ENCODE measurements at regions not wholly inside any gene's neighbourhood (a gene's known extent, or its start where the extent isn't known, plus 50 kb on each side); places are given as distances from the start of the nearest gene placed in this dataset.
"Not testable (repeated sequence)": the region's sequence is repeated elsewhere in the genome, so short reads cannot be mapped to it uniquely, and the experiment has no call there.

DNA sequence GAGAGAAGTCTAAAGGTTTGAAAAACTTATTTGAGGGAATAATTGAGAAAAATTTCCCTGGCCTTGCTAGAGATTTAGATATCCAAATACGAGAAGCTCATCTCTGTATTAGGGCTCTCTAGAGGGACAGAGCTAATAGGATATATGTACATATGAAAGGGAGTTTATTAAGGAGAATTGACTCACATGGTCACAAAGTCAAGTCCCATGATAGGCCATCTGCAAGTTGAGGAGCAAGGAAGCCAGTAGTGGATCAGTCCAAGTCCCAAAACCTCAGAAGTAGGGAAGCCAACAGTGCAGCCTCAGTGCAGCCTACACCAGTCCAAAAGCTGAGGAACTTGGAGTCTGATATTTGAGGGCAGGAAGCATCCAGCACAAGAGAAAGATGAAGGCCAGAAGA lies 126.7 kb downstream of the PJA2 start:
- ATAC-seq (replicated peaks); DNase-seq; H3K27me3 Mint-ChIP-seq; H3K27ac Mint-ChIP-seq; H3K4me1 Mint-ChIP-seq; H3K4me3 Mint-ChIP-seq: not testable (repeated sequence)
- Mint-ChIP-seq H3K9me3 (peaks cover 18 to 20% of the 10 kb centered on the region in 2 donors), H3K36me3 (peaks cover 19 to 21% of the 10 kb centered on the region in 2 donors)

DNA sequence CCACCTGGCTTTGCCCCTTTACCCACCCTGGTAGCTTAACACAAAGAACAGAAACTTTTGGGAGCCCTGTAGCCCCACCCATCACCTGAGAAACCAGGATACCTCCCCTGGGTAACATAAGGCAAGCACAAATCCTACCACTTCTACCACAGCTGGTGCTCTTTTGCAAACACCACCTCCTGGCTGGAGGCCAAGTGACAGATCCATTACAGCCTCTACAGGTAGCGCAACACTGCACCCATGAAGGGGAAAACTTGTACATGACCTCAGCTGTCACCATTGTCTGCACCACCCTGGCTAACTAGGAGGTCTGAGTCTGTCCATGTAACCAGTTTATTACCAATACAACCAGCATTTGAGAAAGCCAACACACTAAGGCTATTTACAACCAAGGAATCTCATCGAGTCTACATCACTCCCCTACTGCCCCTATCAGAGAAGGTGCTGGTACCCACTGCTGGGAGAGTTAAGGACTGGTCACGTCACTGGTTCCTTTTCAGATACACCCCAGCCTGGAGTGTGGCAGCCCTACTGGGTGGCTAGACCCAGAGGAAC lies 128.6 kb downstream of the PJA2 start:
- peaks cover 14 to 15% of the 10 kb centered on the region in 2 donors for H3K9me3 Mint-ChIP-seq
- no peaks in the 10 kb centered on the region for H3K4me1 Mint-ChIP-seq
- ATAC-seq (replicated peaks), result no peak
- peaks cover 12 to 19% of the 10 kb centered on the region in 2 donors for H3K36me3 Mint-ChIP-seq
- no peak overlapping the region for H3K27ac Mint-ChIP-seq
- no peak for DNase-seq
- H3K27me3 Mint-ChIP-seq, result no peaks in the 10 kb centered on the region
- no peak overlapping the region for H3K4me3 Mint-ChIP-seq

DNA sequence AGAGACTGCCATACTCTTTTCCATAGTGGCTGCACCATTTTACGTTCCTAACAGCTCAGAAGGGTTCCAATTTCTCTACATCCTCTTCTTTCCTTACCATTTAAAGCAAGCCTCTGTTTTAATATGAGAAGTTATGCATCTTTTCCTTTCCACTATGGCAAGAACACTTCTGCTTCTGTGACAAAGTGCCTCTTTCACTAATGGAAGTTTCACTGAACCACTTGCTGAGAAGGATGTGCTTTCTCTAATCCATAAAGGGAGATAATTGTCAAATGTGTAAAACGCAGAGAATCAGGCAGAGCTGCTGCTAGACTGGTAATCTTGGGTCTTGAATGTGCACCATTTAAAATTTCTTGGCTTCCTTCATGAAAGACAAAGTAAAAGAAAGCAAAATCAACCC lies 131.6 kb downstream of the PJA2 start:
- H3K27me3 Mint-ChIP-seq, result no peaks in the 10 kb centered on the region

DNA sequence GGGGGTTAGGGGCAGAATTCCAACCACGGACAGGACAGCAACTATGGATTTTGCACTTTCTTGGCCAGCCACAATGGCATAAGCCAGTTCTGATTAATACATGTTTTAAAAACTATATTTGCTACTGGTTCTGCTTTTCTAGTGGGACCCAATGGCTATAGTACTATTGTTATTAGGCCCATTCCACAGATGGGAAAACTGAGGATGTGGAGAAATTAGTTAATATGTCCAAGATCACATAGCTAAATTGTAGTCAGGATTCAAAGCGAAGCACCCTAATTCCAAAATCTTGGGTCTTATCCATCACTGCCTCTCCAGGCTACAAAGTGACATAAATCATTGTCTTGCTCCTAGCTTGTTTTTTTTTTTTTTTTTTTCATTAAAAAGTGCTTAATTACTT lies 133.9 kb downstream of the PJA2 start:
- Mint-ChIP-seq H3K27me3 (no peaks in the 10 kb centered on the region), H3K27ac (no peak overlapping the region), H3K4me1 (no peaks in the 10 kb centered on the region), H3K36me3 (peaks cover 5 to 11% of the 10 kb centered on the region in 2 donors), H3K4me3 (no peak overlapping the region), H3K9me3 (peaks cover 9% of the 10 kb centered on the region in 2 donors)
- ATAC-seq (replicated peaks) (no peak), DNase-seq (no peak)

More for the DNA sequence above, 131.6 kb downstream of the PJA2 start:
- Mint-ChIP-seq H3K4me3 (no peak overlapping the region), H3K36me3 (no peaks in the 10 kb centered on the region), H3K4me1 (no peaks in the 10 kb centered on the region), H3K9me3 (no peaks in the 10 kb centered on the region), H3K27ac (no peak overlapping the region)
- ATAC-seq (replicated peaks) (no peak), DNase-seq (no peak)

DNA sequence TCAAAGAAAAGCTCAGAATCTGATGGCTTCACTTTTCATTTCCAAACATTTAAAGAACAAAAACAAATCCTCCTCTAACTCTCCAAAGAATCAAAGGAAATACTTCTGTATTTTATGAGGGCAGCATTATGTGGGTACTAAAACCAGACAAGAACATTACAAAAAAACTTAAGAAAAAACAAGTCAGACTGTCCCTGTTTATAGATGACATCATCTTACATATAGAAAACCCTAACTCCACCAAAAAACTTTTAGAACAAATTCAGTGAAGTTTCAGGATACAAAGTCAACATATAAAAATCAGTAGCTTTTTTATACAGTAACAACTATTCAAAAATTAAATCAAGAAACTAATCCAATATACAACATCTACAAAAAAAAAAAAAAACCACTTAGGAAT lies 136.2 kb downstream of the PJA2 start:
- H3K4me3 Mint-ChIP-seq, result no peak overlapping the region
- H3K4me1 Mint-ChIP-seq, result no peaks in the 10 kb centered on the region
- ATAC-seq (replicated peaks) (no peak), DNase-seq (no peak)
- H3K27me3 Mint-ChIP-seq, result no peaks in the 10 kb centered on the region
- peaks cover 7 to 11% of the 10 kb centered on the region in 2 donors for H3K36me3 Mint-ChIP-seq
- H3K27ac Mint-ChIP-seq, result no peak overlapping the region
- peaks cover 17 to 18% of the 10 kb centered on the region in 2 donors for H3K9me3 Mint-ChIP-seq

DNA sequence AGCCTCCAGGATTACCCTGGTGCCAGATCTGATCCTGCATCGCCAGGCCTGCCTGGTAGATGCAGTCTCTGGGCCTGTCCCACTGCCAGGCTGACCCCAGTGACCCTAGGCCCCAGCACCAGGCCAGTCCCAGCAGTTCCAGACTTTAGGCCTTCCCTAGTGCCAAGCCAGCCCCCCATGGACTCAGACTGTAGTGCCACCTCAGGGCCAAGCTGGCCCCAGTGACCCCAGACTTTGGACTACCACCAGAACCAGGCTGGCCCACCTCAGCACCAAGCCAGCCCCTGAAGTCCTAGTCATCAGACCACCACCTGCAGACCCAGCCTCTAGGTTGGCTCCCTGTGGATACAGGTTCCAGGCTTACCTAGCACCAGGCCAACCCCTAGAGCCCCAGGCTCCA lies 142.5 kb downstream of the PJA2 start:
- H3K27ac Mint-ChIP-seq, result no peak overlapping the region
- ATAC-seq (replicated peaks) (no peak), DNase-seq (no peak)
- H3K36me3 Mint-ChIP-seq, result peaks cover 6 to 11% of the 10 kb centered on the region in 2 donors
- no peaks in the 10 kb centered on the region for H3K27me3 Mint-ChIP-seq
- H3K4me1 Mint-ChIP-seq, result no peaks in the 10 kb centered on the region
- no peak overlapping the region for H3K4me3 Mint-ChIP-seq
- peaks cover 17 to 24% of the 10 kb centered on the region in 2 donors for H3K9me3 Mint-ChIP-seq

DNA sequence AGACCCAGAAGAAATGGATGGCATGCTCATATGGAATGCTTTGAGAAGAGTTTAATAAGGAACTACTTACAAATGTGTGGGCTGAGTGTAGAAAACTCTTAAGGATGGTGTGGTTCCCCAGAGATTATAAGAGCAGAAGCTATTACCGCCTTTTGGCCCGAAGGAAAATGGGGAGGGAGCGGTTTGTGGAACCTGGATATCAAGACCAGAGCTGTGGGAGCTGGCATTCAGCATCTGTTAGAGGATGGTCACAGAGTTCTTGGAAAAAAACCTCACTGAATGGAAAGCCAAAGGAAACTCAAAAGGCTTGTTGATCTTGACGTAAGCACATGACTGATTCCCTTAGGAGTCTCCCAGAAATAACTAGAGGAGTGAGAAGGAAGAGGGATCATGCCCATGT lies 151.0 kb downstream of the PJA2 start:
- Mint-ChIP-seq H3K4me1 (no peaks in the 10 kb centered on the region), H3K9me3 (peaks cover 0 to 4% of the 10 kb centered on the region in 2 donors), H3K4me3 (no peak overlapping the region), H3K27ac (no peak overlapping the region), H3K36me3 (peaks cover 8% of the 10 kb centered on the region in 2 donors), H3K27me3 (no peaks in the 10 kb centered on the region)
- DNase-seq (no peak), ATAC-seq (replicated peaks) (no peak)

DNA sequence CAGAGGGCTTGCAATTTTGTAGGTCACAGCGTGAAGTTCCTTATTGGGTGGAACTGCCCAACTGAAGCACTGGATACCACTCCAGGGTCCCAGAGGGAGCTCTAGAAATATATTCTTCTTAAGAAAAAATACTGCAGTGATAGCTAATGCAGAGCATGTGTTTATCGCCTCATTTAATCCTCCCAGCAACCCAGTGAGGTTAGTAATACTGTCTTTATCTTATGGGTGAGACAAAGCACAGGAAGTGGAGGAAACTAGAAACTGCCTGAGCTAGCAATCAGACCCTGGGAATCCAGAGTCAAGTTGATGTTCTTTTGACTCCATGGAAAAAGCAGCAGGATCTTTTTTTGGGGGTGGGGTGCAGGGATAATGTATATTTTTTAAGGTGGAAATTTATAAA lies 153.3 kb downstream of the PJA2 start:
- Mint-ChIP-seq H3K36me3 (peaks cover 8% of the 10 kb centered on the region in 2 donors), H3K9me3 (peaks cover 0 to 4% of the 10 kb centered on the region in 2 donors), H3K4me1 (no peaks in the 10 kb centered on the region), H3K4me3 (no peak overlapping the region), H3K27me3 (no peaks in the 10 kb centered on the region), H3K27ac (no peak overlapping the region)
- DNase-seq (no peak), ATAC-seq (replicated peaks) (no peak)

DNA sequence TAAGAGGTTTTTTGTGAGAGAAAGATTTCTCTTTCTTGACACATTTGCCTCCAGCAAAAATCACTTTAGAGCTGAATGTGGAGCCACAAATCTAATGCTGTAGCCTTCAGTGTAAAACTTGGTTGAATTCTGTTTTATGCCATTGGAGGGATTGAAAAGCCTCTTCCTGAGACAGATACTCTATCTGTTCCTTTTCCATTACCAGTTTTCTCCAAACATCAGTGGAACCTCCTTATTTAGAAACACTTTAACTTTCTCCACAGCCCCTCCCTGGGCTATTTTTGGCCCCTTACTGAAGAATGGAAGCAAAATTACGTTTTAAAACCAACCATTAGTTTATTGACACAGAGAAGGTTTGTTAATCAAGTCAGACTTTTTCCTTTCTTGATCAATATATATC lies 155.3 kb downstream of the PJA2 start:
- no peaks in the 10 kb centered on the region for H3K4me1 Mint-ChIP-seq
- no peak for ATAC-seq (replicated peaks)
- H3K9me3 Mint-ChIP-seq, result peaks cover 0 to 4% of the 10 kb centered on the region in 2 donors
- peaks cover 8 to 10% of the 10 kb centered on the region in 2 donors for H3K36me3 Mint-ChIP-seq
- no peak overlapping the region for H3K4me3 Mint-ChIP-seq
- no peak for DNase-seq
- H3K27ac Mint-ChIP-seq, result no peak overlapping the region
- H3K27me3 Mint-ChIP-seq, result no peaks in the 10 kb centered on the region

DNA sequence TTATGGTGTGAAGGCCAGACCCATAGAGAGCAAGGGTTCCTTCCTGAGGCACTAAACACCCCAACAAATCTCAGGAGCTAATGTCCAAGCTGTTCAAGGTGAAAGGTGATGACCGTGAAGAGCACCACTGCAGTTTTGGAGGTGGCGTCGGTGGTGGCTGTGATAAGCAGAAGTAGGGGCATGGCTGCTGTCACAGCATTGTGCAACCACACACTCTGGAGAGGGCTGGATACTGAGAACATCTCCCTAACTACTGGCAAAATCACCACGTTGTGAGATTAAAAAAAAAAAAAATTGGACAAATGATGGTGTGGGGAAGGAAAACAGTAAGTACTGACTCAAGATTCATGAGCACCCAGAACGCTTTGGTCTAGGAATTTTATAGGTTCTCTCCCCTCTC lies 156.5 kb downstream of the PJA2 start:
- H3K4me3 Mint-ChIP-seq, result no peak overlapping the region
- DNase-seq (no peak), ATAC-seq (replicated peaks) (no peak)
- peaks cover 0 to 8% of the 10 kb centered on the region in 2 donors for H3K36me3 Mint-ChIP-seq
- no peak overlapping the region for H3K27ac Mint-ChIP-seq
- no peaks in the 10 kb centered on the region for H3K27me3 Mint-ChIP-seq
- no peaks in the 10 kb centered on the region for H3K9me3 Mint-ChIP-seq
- H3K4me1 Mint-ChIP-seq, result peaks cover 2 to 4% of the 10 kb centered on the region in 2 donors

DNA sequence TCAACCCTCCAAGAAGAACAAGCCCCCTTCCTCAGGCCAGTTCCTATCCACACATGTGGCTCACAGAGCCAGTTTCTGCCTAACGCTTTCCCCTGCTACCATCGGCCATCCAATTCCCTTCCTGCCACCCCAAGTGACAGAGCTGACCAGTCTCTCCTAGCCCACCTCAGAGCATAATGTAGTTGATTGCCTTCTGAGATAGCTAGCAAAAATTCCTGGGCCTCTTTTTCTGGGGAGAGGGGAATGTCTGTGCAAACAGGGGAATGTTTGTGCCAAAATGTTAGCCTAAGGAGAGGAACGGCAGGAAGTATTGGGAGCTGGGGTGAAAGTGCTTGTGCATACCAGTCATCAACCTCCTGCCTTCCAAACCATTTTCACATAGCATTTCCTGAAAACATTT lies 157.0 kb downstream of the PJA2 start:
- Mint-ChIP-seq H3K36me3 (peaks cover 0 to 5% of the 10 kb centered on the region in 2 donors), H3K4me1 (peaks cover 2 to 9% of the 10 kb centered on the region in 2 donors), H3K27ac (no peak overlapping the region), H3K4me3 (no peak overlapping the region), H3K27me3 (no peaks in the 10 kb centered on the region), H3K9me3 (no peaks in the 10 kb centered on the region)
- DNase-seq (no peak), ATAC-seq (replicated peaks) (no peak)

DNA sequence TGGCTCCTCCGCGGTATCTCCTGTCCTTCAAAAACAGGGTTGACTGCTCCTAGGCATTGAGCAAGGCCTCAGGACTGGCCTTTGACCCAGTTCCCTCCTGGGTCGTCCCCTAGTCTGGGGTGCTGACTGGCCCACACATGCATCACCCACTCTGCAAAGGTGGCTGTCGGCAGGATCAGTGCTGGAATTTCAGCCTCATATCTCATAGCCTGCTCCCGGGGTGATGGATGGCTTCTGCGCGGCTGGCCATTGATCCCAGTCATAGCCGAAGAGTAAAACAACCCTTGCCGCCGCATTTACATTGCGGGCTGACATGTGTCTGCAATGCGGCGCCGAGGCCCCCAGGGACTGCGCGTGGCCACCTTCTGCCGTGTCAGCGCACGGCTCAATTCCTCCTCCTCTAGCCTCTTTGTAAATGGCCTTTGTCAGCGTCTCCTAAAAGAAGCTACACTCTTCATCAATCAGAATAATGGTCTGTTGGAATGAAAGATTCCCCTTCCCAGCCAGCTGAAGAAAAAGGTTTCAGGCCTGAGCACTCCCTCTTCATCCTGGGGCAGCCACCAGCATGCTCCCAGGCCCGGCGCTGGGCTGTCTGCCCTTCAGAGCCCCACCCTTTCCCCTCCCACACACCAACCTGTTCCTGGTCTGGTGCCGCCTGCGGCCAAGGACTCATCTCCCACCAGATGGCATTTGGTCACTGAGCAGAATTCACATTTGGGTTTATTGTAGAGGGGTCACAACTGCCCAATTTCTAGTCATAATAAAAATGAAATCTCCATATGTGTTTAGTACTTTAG lies 159.0 kb downstream of the PJA2 start:
- DNase-seq, result no peak
- H3K27ac Mint-ChIP-seq, result no peak overlapping the region
- H3K4me1 Mint-ChIP-seq, result peaks cover 6 to 9% of the 10 kb centered on the region in 2 donors
- H3K4me3 Mint-ChIP-seq, result no peak overlapping the region
- ATAC-seq (replicated peaks), result no peak
- no peaks in the 10 kb centered on the region for H3K27me3 Mint-ChIP-seq
- H3K9me3 Mint-ChIP-seq, result peaks cover 12 to 13% of the 10 kb centered on the region in 2 donors
- peaks cover 10 to 17% of the 10 kb centered on the region in 2 donors for H3K36me3 Mint-ChIP-seq

DNA sequence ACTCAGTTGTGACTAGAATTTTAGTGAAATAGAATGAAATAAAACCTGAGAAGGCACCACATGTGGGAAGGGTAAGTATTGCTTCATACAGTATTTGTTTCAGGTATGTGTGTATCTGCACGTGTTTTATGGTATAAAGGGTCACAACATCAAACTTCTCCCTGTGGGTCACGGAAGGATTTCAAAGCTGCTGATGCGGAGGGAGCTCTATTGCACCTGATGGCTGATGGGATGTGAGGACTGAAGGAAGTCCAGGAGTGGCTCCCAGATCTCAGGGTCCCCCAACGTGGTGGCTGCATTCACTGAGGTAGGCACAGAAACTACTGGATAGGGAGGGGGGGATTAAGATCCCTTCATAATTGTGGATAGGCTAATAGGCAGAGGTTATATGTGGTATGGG lies 159.7 kb downstream of the PJA2 start:
- H3K27ac Mint-ChIP-seq, result no peak overlapping the region
- DNase-seq (no peak), ATAC-seq (replicated peaks) (no peak)
- H3K4me1 Mint-ChIP-seq, result peaks cover 6 to 9% of the 10 kb centered on the region in 2 donors
- no peak overlapping the region for H3K4me3 Mint-ChIP-seq
- peaks cover 12 to 15% of the 10 kb centered on the region in 2 donors for H3K9me3 Mint-ChIP-seq
- no peaks in the 10 kb centered on the region for H3K27me3 Mint-ChIP-seq
- H3K36me3 Mint-ChIP-seq, result peaks cover 10 to 17% of the 10 kb centered on the region in 2 donors

DNA sequence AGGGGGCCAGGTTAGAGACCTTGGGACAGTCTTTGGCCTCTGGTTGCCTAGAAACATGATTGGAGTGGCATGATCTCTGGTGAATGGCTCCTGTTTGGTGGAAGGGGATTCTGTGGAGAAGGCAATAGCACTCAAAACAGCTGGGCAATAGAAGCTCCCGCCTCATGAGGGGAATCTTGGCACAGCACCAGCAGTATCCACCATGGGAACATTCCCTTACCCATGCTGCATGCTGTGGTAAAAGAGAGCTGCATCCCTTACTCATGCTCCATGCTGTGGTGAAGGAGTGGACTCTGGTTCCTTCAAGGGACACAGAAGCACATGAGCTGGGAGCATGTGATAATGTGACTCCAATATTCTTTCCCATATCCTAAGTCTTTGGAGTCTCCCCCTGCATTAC lies 160.6 kb downstream of the PJA2 start:
- peaks cover 10 to 17% of the 10 kb centered on the region in 2 donors for H3K36me3 Mint-ChIP-seq
- no peak overlapping the region for H3K4me3 Mint-ChIP-seq
- ATAC-seq (replicated peaks) (no peak), DNase-seq (no peak)
- no peaks in the 10 kb centered on the region for H3K27me3 Mint-ChIP-seq
- H3K27ac Mint-ChIP-seq, result no peak overlapping the region
- peaks cover 12 to 15% of the 10 kb centered on the region in 2 donors for H3K9me3 Mint-ChIP-seq
- H3K4me1 Mint-ChIP-seq, result peaks cover 6 to 9% of the 10 kb centered on the region in 2 donors

DNA sequence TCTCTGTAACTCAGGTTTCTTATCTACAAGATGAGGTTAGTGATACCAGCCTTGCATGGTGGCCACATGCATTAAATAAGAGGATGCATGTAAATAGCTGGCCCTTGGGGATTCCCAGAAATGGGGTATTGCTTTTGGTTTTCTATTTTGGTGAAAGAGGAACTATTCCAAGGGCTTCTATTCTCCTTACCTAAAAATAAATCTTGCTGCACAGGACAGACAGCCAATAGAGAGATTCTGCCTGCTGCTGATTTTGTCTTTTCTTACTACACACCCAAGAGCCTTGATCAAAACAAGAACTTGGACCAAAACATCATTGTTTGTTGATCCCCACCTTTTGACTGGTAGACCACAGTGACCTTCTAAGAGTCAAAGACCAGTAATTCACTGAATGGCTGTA lies 161.8 kb downstream of the PJA2 start:
- Mint-ChIP-seq H3K4me1 (peaks cover 6 to 9% of the 10 kb centered on the region in 2 donors), H3K36me3 (peaks cover 10 to 17% of the 10 kb centered on the region in 2 donors), H3K4me3 (no peak overlapping the region), H3K27ac (no peak overlapping the region), H3K27me3 (no peaks in the 10 kb centered on the region), H3K9me3 (peaks cover 12 to 15% of the 10 kb centered on the region in 2 donors)
- ATAC-seq (replicated peaks), result peak; percentile 84 to 91
- DNase-seq, result peak; percentile 28
